ENCODE measurements at regions not wholly inside any gene's neighbourhood (a gene's known extent, or its start where the extent isn't known, plus 50 kb on each side); places are given as distances from the start of the nearest gene placed in this dataset.

DNA sequence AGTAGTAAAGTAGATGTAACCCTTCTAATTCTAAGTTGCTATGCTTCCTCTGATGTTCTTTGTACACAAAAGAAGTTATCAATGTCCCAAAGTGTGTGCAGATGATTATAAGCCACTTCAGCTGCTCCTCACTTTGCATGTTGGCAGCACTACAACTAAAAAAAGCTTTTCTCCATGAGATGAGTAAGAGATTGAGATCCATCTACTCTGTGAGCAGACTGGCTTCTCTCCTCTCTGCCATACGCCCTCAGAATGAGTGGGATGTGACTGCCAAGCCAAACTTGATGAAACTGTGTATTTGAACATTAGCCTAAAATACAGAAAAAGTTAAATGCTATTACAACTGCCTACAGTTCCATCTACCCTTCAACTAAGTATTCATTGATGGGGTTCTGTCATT lies 102.9 kb upstream of the ETV1 start:
- TF ChIP-seq, protein P1, sequence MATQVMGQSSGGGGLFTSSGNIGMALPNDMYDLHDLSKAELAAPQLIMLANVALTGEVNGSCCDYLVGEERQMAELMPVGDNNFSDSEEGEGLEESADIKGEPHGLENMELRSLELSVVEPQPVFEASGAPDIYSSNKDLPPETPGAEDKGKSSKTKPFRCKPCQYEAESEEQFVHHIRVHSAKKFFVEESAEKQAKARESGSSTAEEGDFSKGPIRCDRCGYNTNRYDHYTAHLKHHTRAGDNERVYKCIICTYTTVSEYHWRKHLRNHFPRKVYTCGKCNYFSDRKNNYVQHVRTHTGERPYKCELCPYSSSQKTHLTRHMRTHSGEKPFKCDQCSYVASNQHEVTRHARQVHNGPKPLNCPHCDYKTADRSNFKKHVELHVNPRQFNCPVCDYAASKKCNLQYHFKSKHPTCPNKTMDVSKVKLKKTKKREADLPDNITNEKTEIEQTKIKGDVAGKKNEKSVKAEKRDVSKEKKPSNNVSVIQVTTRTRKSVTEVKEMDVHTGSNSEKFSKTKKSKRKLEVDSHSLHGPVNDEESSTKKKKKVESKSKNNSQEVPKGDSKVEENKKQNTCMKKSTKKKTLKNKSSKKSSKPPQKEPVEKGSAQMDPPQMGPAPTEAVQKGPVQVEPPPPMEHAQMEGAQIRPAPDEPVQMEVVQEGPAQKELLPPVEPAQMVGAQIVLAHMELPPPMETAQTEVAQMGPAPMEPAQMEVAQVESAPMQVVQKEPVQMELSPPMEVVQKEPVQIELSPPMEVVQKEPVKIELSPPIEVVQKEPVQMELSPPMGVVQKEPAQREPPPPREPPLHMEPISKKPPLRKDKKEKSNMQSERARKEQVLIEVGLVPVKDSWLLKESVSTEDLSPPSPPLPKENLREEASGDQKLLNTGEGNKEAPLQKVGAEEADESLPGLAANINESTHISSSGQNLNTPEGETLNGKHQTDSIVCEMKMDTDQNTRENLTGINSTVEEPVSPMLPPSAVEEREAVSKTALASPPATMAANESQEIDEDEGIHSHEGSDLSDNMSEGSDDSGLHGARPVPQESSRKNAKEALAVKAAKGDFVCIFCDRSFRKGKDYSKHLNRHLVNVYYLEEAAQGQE (IDR thresholded peaks at IDR 0.05; ENCODE audit: insufficient replicate concordance, low read depth) = no peak
- TF ChIP-seq, protein P2, sequence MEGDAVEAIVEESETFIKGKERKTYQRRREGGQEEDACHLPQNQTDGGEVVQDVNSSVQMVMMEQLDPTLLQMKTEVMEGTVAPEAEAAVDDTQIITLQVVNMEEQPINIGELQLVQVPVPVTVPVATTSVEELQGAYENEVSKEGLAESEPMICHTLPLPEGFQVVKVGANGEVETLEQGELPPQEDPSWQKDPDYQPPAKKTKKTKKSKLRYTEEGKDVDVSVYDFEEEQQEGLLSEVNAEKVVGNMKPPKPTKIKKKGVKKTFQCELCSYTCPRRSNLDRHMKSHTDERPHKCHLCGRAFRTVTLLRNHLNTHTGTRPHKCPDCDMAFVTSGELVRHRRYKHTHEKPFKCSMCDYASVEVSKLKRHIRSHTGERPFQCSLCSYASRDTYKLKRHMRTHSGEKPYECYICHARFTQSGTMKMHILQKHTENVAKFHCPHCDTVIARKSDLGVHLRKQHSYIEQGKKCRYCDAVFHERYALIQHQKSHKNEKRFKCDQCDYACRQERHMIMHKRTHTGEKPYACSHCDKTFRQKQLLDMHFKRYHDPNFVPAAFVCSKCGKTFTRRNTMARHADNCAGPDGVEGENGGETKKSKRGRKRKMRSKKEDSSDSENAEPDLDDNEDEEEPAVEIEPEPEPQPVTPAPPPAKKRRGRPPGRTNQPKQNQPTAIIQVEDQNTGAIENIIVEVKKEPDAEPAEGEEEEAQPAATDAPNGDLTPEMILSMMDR (IDR thresholded peaks at IDR 0.05; ENCODE audit: insufficient read depth, low read length) = no peak
- TF ChIP-seq POLR2AphosphoS5 (IDR thresholded peaks at IDR 0.05; ENCODE audit: low read depth) (no peak), GABPA (IDR thresholded peaks at IDR 0.05; ENCODE audit: low read depth) (no peak), SPI1 (IDR thresholded peaks at IDR 0.05; ENCODE audit: borderline replicate concordance, low read depth) (no peak)

All from HL-60 (cell line).